ENCODE measurements at regions not wholly inside any gene's neighbourhood (a gene's known extent, or its start where the extent isn't known, plus 50 kb on each side); places are given as distances from the start of the nearest gene placed in this dataset.

DNA sequence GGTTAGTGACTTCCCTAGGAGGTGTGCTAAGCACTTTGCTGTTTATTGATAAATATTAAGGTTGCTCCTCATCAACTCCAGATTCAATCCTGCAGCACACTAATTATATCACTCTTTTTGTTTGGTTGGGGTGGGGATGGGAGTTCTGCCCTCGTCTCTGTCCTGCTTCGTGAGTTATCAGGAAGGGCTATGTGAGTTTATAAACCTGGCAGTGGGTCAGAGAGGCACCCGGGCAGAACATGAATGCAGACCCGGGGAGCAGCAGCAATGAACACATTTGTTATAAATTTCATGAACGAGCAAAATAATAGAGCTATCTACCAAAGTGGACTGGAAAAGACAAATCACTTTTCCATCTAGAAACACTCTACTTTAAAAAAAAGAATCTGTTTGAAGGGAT is 125.5 kb upstream of the WWC1 start:
- no peak for ATAC-seq
- WGBS (ENCODE audit: insufficient coverage, low coverage, low lambda C conversion rate, missing lambda C conversion rate), result 24% methylated on average over 5 of the region's 5 CpGs
- intact Hi-C loops (cut with DNase I), result no loop called here
- no peak overlapping the region for H3K27ac ChIP-seq
- H3K4me1 ChIP-seq, result no peaks in the 10 kb centered on the region
- H3K36me3 ChIP-seq, result no peaks in the 10 kb centered on the region
- H3K9me3 ChIP-seq, result no peaks in the 10 kb centered on the region
- H3K27me3 ChIP-seq, result no peaks in the 10 kb centered on the region
- H3K4me3 ChIP-seq, result no peak overlapping the region
- TF ChIP-seq, protein P1, sequence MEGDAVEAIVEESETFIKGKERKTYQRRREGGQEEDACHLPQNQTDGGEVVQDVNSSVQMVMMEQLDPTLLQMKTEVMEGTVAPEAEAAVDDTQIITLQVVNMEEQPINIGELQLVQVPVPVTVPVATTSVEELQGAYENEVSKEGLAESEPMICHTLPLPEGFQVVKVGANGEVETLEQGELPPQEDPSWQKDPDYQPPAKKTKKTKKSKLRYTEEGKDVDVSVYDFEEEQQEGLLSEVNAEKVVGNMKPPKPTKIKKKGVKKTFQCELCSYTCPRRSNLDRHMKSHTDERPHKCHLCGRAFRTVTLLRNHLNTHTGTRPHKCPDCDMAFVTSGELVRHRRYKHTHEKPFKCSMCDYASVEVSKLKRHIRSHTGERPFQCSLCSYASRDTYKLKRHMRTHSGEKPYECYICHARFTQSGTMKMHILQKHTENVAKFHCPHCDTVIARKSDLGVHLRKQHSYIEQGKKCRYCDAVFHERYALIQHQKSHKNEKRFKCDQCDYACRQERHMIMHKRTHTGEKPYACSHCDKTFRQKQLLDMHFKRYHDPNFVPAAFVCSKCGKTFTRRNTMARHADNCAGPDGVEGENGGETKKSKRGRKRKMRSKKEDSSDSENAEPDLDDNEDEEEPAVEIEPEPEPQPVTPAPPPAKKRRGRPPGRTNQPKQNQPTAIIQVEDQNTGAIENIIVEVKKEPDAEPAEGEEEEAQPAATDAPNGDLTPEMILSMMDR (IDR thresholded peaks at IDR 0.05), result no peak
- no peak for TF ChIP-seq POLR2A (IDR thresholded peaks at IDR 0.05)
- no peak for DNase-seq

DNA sequence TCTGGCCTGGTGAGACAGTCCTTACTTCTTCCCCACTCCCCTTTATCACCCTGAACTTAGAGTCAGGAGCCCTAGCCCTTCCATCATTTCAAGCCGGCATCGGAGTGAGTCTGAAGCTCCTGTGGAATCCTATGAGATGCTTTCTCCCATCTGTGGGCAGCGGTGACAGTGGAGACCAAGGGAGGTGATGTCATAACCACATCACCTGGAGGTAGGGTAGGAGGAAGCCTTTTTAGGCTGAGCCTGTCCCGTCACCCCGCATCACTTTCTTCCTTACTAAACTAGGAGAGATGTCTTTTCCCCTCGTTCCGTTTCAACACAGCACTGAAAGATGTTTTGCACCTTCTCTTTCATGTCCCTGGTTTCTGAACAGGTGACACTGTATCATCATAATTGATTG is 124.1 kb upstream of the WWC1 start:
- 95% methylated on average over 5 of the region's 7 CpGs for whole genome bisulfite sequencing (ENCODE audit: insufficient coverage, low coverage, low lambda C conversion rate, missing lambda C conversion rate)
- no peaks in the 10 kb centered on the region for H3K9me3 ChIP-seq
- ATAC-seq (no peak), DNase-seq (no peak)
- intact Hi-C loops (cut with DNase I), result no loop called here
- TF ChIP-seq, protein P1 (IDR thresholded peaks at IDR 0.05), result no peak
- no peak for TF ChIP-seq POLR2A (IDR thresholded peaks at IDR 0.05)
- H3K36me3 ChIP-seq, result no peaks in the 10 kb centered on the region
- no peaks in the 10 kb centered on the region for H3K4me1 ChIP-seq
- H3K27ac ChIP-seq, result no peak overlapping the region
- no peak overlapping the region for H3K4me3 ChIP-seq
- no peaks in the 10 kb centered on the region for H3K27me3 ChIP-seq

DNA sequence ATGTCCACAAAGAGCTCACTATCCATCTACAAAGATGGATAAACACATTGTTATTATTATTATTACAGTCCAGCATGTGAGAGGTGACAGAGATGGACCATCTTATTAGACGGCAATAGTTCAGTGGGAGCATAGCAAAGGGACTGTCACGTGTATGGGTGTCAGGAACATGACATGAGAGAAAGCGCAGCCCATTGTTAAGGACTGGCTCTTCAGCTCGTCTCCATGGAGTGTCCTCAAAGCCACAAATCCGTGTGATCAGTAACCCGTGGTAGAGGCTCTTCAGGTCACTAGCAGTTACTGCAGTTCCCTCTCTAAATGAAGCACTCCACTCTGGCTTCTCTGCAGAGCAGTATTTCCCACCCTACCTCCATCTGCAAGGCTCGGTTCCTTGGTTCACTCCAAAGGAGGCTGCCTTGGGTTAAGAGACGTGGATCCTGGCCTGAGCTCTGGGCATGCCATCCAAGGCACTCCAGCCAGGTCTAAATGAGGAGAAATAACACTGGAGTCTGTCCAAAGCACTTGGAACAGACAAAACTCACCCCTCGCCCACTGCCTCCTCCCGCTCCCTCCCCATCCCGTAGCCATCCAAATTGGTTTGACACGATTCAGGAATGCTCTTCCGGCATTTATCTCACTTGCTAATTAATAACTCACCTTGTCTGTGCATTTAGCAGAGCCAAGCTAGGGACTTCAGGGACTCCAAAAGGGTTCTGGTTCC is 122.3 kb upstream of the WWC1 start:
- no peak for TF ChIP-seq POLR2A (IDR thresholded peaks at IDR 0.05)
- TF ChIP-seq, protein P1 (IDR thresholded peaks at IDR 0.05), result no peak
- H3K27me3 ChIP-seq, result no peaks in the 10 kb centered on the region
- intact Hi-C loops (cut with DNase I), result no loop called here

DNA sequence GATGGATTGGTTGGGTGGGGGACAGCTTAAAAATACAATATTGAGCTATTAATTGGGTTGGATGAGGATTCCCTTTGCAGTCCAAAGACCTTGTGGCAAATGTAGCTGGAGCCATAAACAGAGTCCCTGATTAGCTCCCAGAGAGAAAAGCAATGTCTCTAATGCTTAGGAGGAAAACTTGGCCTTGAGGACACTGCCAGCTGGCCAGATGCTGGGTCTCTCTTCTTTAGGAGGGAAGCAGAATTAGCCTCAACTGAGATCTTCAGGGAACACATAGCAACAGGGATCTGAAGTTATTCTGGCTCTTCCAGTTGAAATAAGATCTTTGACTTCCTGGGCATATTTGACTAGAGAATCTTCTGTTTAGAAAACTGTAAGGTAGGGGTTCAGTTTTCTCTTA is 121.7 kb upstream of the WWC1 start:
- H3K36me3 ChIP-seq, result no peaks in the 10 kb centered on the region
- H3K27ac ChIP-seq, result no peak overlapping the region
- no peaks in the 10 kb centered on the region for H3K9me3 ChIP-seq
- no peaks in the 10 kb centered on the region for H3K4me1 ChIP-seq
- ATAC-seq (no peak), DNase-seq (no peak)
- intact Hi-C loops (cut with DNase I), result no loop called here
- no peak for TF ChIP-seq POLR2A (IDR thresholded peaks at IDR 0.05)
- TF ChIP-seq, protein P1 (IDR thresholded peaks at IDR 0.05), result no peak
- H3K27me3 ChIP-seq, result no peaks in the 10 kb centered on the region
- H3K4me3 ChIP-seq, result no peak overlapping the region

More for the DNA sequence above, 122.3 kb upstream of the WWC1 start:
- Histone ChIP-seq H3K27ac (no peak overlapping the region), H3K36me3 (no peaks in the 10 kb centered on the region), H3K4me1 (no peaks in the 10 kb centered on the region), H3K4me3 (no peak overlapping the region), H3K9me3 (no peaks in the 10 kb centered on the region)
- 69% methylated on average over 8 of the region's 13 CpGs for WGBS (ENCODE audit: insufficient coverage, low coverage, low lambda C conversion rate, missing lambda C conversion rate)
- DNase-seq (no peak), ATAC-seq (no peak)
